UCSD-AML1 (cell line): ENCODE measurements at regions not wholly inside any gene's neighbourhood (a gene's known extent, or its start where the extent isn't known, plus 50 kb on each side); places are given as distances from the start of the nearest gene placed in this dataset.
A peak's percentile ranks its signal among the peaks of the same experiment; 100 is the strongest.
"Not testable (repeated sequence)": the region's sequence is repeated elsewhere in the genome, so short reads cannot be mapped to it uniquely, and the experiment has no call there.

Source experiments
- DNase-seq: peaks from one replicate; lab custom pipeline; 2025; ENCODE audit not compliant: unreplicated experiment; lab: John Stamatoyannopoulos, UW

DNA sequence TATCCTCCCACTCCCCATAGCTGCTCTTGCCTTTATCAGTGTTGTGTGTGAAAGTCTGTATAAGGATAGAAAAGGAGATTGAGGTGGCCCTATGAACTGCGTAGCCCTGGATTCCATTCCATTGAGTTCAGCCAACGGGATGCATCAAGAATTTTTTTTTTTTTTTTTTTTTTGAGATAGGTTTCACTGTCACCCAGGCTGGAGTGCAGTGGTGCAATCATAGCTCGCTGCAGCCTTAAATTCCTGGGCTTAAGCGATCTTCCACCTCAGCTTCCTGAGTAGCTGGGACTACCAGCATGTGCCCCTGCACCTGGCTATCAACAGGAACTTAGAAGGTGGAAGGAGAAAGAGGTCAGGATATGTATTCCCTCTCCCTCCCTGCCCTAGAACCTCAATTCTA lies 187.2 kb upstream of the SPRY1 start:
- no peak for DNase-seq

DNA sequence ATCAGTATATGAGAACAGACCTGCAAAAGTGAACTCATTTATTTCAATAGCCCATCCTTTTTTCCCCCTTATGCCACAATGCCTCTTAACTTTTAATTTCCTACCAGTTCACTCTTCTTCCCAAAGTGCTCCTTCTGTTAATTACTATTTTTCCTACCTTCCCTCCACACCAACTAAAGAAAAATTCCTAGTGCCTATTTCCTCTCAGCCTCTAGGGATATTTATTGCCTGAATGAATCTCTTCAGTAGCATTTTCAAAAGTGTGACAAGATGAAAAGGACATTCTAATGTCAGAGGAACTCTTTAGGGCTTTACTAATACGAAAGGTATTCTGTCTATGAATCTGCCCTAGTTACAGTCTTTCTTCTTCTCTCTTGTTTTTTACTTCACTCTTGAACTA lies 181.1 kb upstream of the SPRY1 start:
- no peak for DNase-seq

DNA sequence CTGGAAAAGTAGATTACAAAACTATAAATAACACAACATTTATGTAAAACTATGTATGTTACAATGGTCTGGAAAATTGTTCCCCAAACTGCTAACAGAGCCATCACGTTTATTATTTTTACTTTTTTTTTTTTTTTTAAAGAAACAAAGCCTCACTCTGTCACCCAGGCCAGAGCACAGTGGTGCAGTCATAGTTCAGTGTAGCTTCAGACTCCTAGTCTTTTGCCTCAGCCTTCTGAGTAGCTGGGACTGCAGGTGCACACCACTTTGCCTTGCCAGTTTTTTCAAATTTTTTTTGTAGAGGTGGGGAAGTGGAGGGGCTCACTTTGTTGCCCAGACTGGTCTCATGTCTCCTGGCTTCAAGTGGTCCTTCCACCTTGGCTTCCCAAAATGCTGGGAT lies 180.1 kb upstream of the SPRY1 start:
- no peak for DNase-seq

DNA sequence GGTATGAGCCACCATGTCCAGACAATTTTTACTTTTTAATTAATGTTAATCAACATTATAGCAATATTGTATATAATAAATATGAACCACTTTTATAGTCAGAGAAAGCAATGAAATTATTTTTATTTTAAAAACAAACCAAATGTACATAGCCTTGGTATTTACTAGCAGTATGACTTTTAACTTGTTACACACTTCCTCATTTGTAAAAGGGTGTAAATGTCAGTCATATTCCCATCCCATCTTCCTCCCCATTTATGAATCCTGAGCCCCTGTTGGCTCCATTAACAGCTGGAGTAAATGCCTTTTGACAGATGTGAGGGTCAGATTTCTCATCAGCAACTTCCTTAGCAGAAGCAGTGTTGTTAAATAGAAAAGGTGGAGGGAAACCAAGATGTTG lies 179.6 kb upstream of the SPRY1 start:
- no peak for DNase-seq

DNA sequence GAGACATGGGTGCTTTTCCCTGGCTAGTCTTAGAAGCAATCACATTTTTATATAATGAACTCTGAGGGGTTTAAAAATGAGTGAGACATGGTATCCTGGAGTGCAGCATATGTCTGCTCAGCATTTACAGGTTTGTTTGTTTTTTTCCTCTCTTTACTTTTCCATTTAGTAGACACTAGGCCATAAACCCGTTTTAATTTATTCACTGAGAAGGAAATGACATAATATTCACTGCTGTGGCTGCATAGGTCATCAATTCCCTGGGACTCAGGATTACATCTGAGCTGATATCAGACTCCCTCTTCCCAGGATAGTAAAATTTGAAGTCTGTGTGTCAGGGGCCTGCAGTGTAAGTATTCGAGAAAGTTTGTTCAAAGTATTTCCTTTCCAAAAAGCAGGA lies 178.9 kb upstream of the SPRY1 start:
- DNase-seq: no peak

DNA sequence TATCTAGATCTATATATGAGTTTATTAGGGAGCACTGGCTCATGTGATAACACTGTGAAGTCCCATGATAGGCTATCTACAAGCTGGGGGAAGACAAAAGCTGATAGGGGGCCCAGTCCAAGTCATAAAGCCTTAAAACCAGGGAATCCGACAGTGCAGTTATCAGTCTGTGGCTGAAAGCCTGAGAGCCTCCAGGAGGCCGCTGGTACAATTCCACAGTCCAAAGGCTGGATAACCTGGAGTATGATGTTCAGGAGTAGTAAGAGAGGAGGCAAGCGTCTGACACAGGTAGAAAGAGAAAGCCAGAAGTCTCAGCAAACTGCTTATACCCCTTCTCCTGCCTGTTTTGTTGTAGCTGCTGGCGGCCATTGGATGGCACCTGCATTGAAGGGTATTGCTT lies 177.6 kb upstream of the SPRY1 start:
- no peak for DNase-seq

DNA sequence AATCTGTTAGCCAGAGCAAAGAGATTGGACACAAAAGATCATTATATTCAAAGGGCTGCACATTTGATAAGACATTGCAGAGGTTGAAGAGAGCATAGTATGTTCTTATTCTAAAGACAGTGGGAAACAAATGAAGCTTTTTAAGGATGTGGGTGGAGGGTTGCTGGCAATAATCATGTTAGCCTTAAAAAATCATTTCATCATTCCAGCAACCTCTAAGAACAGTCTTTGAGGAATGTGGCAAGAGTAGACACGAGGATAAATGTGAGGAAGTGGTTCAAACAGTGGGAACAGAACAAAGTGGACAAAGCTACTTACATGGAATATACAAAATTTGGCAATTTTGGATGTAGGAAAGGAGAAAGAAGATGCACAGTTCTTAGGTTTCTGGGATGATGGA lies 167.3 kb upstream of the SPRY1 start:
- DNase-seq: no peak

DNA sequence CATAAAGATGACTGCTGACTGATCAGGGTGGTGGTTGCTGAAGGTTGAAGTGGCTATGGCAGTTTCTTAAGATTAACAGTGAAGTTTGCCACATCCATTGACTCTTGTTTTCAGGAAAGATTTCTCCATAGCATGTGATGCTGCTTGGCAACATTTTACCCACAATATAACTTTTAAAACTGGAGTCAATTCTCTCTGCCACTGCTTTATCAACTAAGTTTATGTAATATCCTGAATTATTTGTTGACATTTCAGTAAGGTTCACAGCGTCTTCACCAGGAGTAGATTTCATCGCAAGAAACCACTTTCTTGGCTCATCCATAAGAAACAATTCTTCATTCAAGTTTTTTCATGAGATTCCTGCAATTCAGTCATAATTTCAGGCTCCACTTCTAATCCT lies 166.5 kb upstream of the SPRY1 start:
- DNase-seq: no peak

DNA sequence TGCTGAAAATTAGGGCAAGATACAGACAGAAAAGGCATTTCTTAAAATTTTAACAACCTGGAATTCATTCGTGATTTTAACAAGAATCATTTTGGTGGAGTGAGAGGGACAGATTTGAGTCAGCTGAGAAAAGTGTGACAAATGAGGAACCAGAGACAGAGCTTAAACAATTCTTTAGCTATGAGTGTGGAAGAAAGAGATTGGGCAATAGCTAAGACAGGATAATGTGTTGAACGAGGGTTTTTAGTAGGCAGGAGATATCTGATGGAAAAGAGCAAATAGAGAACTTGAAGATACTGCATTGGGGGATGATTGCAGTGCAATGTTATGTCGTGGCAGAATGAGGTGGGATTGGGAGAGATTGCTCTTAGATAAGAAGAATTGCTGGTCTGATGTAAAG lies 164.2 kb upstream of the SPRY1 start:
- no peak for DNase-seq

DNA sequence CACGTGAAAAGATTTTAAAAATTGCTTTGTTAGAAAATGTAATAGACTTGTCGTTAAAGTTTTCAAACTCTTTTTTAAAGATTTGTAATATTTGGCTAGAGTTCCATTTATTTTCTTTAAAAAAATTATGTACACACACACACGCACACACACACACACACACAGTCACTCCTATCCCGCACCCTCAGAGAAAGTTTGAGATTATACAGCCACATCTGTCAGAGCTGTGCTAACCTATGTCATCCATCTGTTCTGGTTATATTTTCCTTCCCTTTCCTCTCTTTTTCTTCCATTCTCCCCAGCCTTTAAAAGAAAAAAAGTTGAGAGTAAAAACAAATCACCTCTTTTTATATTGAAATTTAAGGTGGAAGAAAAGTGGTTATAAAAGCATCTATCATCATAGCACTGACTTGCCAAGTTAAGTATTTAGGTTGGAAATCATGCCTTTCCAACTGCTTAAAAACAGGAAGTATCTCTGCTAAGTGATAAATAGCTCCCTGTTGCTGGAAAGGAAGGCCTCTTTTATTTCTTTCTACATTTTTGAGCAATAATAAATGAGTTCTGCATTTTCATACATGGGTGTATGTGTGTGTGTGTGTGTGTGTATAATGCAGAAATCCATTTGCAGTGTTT lies 163.3 kb upstream of the SPRY1 start:
- no peak for DNase-seq

DNA sequence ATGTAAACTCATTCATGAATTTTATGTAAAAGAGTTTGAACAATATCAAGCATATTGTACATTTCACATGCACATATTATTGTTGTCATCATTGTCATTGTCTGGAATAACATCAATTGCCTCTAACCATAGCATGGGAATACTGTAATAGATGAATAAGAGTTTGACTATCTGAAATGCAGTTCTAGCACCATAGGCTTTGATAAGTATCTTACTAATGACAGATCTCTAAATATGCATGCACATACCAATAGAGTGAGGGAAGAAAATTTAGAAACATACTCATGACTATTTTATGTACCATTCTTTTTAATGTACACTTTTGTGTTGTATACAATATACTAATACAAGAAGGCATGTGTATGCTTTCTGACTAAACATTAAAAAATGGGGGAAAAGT lies 161.6 kb upstream of the SPRY1 start:
- no peak for DNase-seq

DNA sequence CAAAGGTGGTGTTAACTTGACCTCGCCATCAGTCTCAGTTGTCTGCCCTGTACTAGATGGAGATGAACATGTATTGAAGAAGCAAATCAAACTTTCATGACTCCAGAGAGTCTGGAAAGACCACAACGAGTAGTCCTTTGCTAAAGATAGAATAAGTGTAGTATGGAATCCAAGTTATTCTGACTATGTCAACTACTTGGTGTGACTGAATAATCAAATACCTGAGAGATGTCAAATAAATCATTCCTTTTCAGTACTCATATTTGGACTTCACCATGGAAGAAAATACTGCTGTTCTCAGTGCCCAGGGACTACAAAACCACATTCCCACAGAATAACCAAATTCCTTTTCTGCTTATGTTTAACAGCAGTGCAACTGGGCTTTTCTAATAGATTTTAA lies 161.2 kb upstream of the SPRY1 start:
- no peak for DNase-seq

DNA sequence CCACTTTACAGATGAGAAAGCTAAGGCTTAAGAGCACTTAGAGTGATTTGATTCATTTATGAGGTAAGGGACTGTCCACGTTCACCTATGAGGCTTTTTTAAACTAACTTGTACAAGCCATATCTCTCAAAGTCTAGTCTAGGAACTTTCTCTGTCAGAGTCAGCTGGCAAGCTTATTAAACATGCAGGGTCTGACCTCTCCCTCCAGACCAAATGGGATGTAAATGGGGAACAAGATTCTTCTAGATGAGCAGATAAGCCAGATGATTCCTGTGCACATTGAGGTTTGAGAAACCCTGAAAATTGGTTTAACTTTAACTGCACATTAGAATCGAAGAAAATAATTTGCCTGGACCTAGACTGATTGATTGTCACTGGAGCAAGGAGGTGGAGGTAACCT lies 160.0 kb upstream of the SPRY1 start:
- no peak for DNase-seq

DNA sequence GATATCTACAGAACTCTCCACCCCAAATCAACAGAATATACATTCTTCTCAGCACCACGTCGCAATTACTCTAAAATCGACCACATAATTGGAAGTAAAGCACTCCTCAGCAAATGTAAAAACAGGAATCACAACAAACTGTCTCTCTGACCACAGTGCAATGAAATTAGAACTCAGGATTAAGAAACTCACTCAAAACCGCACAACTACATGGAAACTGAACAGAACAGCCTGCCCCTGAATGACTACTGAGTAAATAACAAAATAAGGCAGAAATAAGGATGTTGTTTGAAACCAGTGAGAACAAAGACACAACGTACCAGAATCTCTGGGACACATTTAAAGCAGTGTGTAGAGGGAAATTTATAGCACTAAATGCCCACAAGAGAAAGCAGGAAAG lies 156.3 kb upstream of the SPRY1 start:
- not testable (repeated sequence) for DNase-seq

DNA sequence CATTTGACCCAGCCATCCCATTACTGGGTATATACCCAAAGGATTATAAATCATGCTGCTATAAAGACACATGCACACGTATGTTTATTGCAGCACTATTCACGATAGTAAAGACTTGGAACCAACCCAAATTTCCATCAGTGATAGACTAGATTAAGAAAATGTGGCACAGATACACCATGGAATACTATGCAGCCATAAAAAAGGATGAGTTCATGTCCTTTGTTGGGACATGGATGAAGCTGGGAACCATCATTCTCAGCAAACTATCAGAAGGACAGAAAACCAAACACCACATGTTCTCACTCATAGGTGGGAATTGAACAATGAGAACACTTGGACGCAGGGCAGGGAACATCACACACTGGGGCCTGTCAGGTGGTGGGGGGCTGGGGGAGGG lies 153.4 kb upstream of the SPRY1 start:
- DNase-seq: not testable (repeated sequence)

DNA sequence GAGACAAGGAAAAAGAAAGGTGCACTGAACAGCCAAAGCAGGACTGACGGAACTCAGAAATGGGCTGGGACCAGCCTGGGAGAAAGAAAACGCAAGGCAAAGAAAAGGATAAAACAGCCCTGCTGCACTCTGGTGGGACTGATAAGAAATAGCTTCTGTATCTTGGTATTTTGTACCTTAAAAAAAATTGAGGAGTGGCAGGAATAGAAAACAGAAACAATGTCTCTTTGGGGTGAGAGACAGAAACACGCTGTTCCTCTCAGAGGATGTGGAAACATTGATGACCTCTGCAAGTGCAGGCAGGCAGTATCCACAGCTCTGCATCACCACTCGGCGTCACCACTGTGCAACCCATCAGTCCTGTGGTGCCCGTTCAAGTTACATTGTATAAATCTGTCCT lies 152.5 kb upstream of the SPRY1 start:
- peak; percentile 7 for DNase-seq

DNA sequence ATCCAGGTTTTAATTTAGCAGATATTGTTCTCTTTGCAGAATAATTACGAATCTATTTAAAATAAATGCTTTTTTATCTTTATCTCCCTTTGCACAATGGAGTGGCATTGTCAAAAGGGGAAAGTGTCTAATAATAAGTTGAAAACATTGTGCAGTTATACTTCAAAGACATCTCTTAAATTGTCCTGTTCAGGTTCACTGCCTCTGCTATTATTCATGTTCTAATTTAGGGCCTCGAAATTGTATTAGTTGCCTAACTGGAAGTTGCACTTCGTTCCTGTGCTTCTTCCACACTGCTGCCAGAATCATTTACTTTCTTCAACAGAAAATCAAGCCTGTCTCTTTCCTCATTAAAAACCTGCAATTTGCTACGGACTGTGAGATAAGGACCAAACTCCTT lies 150.5 kb upstream of the SPRY1 start:
- DNase-seq: no peak

DNA sequence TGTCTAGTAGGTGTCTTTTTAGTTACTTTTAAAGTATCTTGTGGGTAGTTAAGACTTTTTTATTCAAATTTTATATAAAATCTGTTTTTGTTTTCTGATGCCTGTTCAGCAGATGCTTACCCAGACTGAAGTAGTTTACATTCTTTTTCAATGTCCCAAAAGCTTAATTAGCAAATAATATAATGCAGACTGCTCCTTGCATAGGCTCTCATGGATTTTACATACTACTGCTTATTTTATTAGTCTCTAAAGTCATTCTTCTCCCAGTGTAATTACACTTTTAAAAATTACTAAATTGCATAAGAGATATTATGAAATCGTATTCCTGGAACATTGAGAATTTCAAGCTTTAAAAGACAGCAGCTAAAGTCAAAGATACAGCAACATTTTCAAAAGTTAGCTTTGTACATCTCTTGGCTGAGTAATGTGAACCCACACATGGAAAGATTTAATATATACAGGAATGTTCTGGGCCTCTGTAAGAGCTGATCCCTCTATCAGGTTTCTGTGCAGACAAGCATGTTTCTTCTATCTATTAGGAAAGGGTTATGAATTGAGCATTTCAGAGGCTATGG lies 148.4 kb upstream of the SPRY1 start:
- no peak for DNase-seq

DNA sequence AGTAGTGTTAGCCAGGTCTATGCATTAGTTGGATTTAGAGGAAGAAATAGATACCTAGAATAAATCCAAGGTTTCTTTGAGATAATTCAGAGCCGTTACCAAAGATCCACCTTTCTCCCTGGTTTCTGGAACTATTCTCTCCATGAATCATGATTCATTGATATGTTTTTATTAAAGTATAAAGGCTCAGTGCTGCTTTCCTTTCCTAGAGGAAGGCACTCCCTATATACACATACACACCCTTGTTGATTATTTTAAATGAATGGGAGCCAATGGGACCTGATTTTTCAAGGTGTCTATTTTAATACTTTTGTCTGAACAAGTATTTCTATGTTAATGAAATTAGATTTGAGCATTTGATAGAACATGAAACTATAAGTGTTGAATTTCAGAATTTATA lies 146.8 kb upstream of the SPRY1 start:
- no peak for DNase-seq

DNA sequence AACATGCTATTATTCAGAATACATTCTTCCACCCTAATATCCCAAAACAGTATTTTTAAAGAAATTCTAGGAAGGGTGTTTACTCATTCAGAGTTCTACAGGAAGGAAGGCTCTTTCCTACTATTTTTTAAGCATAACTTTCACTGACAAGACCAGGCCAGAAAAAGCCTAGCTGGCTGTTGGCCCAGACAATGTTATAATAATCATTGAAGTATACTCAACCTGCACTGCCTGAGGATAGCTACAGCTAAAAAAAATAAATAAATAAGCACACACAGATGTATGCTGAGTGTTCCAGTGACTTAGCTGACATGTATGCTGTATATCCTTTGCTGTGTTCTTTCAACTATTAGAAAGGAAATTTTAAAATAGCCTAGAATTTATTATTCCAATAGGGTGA lies 145.8 kb upstream of the SPRY1 start:
- DNase-seq: no peak

DNA sequence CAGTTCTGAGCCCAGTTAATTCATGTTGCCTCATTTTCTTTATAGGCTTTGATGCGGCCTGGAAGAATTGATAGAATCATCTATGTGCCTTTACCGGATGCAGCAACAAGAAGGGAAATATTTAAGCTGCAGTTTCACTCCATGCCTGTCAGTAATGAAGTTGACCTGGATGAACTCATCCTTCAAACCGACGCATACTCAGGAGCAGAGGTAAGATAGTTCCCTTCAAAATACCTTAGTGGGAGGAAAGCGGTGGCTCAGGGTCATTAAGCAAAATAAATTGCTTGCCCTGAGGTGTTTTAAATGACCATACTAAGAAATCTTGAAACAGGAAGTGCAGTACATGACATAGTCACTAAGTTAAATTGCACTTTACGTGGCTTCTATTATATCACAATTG lies 140.6 kb upstream of the SPRY1 start:
- no peak for DNase-seq

DNA sequence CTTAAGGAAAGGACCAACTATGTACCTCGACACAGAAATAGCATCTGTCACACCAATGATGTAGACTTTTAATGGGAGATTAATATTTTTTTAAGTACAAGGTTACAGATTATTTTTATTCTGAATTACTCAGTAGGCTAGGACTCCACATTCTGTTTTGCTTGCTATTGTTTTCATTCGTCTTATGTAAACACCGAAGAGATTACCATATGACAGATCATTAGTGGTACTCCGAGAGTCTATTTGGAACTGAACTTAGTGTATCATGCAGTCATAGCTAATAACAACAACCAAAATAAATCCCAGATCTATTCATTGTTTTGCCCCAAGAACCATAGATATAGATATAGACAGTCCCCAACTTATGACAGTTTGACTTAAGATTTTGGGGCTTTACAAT lies 139.7 kb upstream of the SPRY1 start:
- no peak for DNase-seq

DNA sequence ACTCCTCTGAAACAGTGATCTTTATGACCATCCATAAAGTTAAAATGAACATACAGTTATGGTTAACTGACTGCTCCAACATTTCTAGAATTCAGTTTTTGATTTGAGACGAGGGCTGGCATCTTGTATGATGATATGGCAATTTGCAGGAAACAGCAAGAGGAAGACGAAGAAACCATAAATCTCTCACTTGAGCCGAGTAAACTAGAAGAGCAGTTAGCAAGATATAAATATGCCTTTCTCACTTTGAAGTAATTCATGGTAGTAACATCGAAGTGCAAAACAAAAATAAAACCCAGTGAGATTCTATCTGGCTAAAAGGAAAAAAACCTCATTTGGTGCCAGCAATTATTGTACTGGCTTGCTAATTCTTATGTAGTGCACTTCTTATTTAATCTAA lies 139.0 kb upstream of the SPRY1 start:
- no peak for DNase-seq
